ENCODE measurements at regions not wholly inside any gene's neighbourhood (a gene's known extent, or its start where the extent isn't known, plus 50 kb on each side); places are given as distances from the start of the nearest gene placed in this dataset.

DNA sequence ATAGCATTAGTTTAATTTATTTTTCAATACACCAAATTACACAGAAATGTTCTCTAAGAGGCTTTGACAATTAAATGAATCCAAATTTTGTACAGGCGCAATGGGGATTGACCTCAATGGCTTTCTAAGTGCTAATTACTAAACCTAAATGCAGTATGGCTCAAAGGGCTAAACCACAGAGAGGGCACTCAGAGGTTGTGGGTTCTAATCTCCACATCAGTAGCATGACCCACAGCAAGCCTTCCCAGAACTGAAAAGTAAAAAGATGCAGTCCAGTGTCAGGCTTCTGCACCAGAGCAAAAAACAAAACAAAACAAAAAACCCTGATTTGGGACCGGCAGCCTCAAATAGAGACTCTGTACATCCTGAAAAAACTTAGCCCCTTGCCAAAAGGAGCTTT, 579.2 kb upstream of the PKN2 start:
- POLR2A ChIA-PET, result no interaction called here
- H3K9me3 Mint-ChIP-seq, result peaks cover 0 to 6% (median 0%) of the 10 kb centered on the region in 11 donors
- CTCF ChIA-PET, result no interaction called here
- Histone ChIP-seq H3K4me1 (ENCODE audit: control insufficient read depth in 2 of 2, insufficient read depth in 2 of 2, low read length in 2 of 2) (no peaks in the 10 kb centered on the region), H3K4me3 (ENCODE audit: low read length) (no peak overlapping the region), H3K27ac (ENCODE audit: low read depth, low read length) (no peak overlapping the region), H3K9me3 (ENCODE audit: control insufficient read depth in 2 of 3, low read length in 3 of 3) (no peaks in the 10 kb centered on the region), H3K27me3 (ENCODE audit: control insufficient read depth in 2 of 2, insufficient read depth in 2 of 2, low read length in 2 of 2) (no peaks in the 10 kb centered on the region), H3K36me3 (ENCODE audit: control insufficient read depth in 2 of 3, insufficient read depth in 3 of 3, low read length in 3 of 3) (no peaks in the 10 kb centered on the region)
- no peaks in the 10 kb centered on the region for H3K4me1 Mint-ChIP-seq
- no peak for ATAC-seq
- H3K27ac Mint-ChIP-seq, result no peak overlapping the region
- no peak overlapping the region for H3K4me3 Mint-ChIP-seq
- no peaks in the 10 kb centered on the region for H3K36me3 Mint-ChIP-seq
- intact Hi-C loops (cut with micrococcal nuclease), result no loop called here
- H3K27me3 Mint-ChIP-seq, result peaks cover 0 to 14% (median 0%) of the 10 kb centered on the region in 5 donors
- DNase-seq, result no peak

DNA sequence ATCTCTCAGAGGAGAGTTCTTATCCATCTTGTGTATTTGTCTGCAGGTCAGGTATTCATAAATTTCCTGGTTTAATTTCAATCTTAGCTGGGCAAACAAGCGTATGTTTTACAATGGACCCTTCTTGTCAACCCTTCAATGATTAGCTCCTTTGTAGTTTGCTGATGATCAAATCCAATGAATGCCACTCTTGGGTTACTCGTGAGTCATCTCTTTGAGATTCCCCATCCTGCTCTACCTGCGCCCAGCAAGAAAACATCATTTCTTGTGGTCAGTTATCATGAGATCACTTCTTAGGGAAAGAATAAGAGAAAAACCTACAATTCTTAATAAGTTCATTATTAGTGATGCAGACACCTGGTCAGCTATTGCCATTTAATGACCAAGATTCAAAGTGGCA, 572.3 kb upstream of the PKN2 start:
- Histone ChIP-seq H3K4me1 (ENCODE audit: control insufficient read depth in 2 of 2, insufficient read depth in 2 of 2, low read length in 2 of 2) (no peaks in the 10 kb centered on the region), H3K27me3 (ENCODE audit: control insufficient read depth in 2 of 2, insufficient read depth in 2 of 2, low read length in 2 of 2) (no peaks in the 10 kb centered on the region), H3K4me3 (ENCODE audit: low read length) (no peak overlapping the region), H3K27ac (ENCODE audit: low read depth, low read length) (no peak overlapping the region), H3K9me3 (ENCODE audit: control insufficient read depth in 2 of 3, low read length in 3 of 3) (no peaks in the 10 kb centered on the region), H3K36me3 (ENCODE audit: control insufficient read depth in 2 of 3, insufficient read depth in 3 of 3, low read length in 3 of 3) (no peaks in the 10 kb centered on the region)
- DNase-seq, result no peak
- peaks cover 0 to 16% (median 0%) of the 10 kb centered on the region in 5 donors for H3K27me3 Mint-ChIP-seq
- H3K36me3 Mint-ChIP-seq, result no peaks in the 10 kb centered on the region
- H3K4me3 Mint-ChIP-seq, result no peak overlapping the region
- intact Hi-C loops (cut with micrococcal nuclease), result no loop called here
- H3K9me3 Mint-ChIP-seq, result no peaks in the 10 kb centered on the region
- no peak for ATAC-seq
- no peak overlapping the region for H3K27ac Mint-ChIP-seq
- no peaks in the 10 kb centered on the region for H3K4me1 Mint-ChIP-seq
- POLR2A ChIA-PET, result no interaction called here
- CTCF ChIA-PET, result no interaction called here

DNA sequence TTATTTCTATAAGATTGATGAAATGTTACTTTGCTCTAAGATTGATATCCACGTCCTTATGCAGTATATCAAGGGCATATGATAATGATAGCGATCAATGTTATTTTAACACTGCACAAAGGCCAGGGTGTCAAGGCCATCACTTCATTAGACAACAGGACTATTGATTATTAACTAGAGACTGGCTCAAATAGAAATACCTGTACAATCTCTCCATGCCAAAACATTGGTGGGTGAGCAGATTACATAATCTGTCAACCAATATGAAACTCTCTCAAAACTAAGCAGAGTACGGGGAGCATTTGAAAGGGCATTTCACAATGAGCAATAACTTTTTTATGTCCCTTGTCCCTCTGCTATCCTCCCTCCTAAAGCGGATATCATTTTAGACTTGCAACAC, 566.5 kb upstream of the PKN2 start:
- Mint-ChIP-seq H3K4me3 (no peak overlapping the region), H3K27me3 (peaks cover 0 to 3% (median 0%) of the 10 kb centered on the region in 5 donors), H3K9me3 (peaks cover 0 to 2% (median 0%) of the 10 kb centered on the region in 11 donors), H3K36me3 (no peaks in the 10 kb centered on the region), H3K4me1 (no peaks in the 10 kb centered on the region), H3K27ac (no peak overlapping the region)
- ChIA-PET POLR2A (no interaction called here), CTCF (no interaction called here)
- ATAC-seq, result no peak
- H3K36me3 ChIP-seq (ENCODE audit: control insufficient read depth in 2 of 3, insufficient read depth in 3 of 3, low read length in 3 of 3), result no peaks in the 10 kb centered on the region
- H3K27me3 ChIP-seq (ENCODE audit: control insufficient read depth in 2 of 2, insufficient read depth in 2 of 2, low read length in 2 of 2), result no peaks in the 10 kb centered on the region
- DNase-seq, result no peak
- no peak overlapping the region for H3K4me3 ChIP-seq (ENCODE audit: low read length)
- no peaks in the 10 kb centered on the region for H3K4me1 ChIP-seq (ENCODE audit: control insufficient read depth in 2 of 2, insufficient read depth in 2 of 2, low read length in 2 of 2)
- no peaks in the 10 kb centered on the region for H3K9me3 ChIP-seq (ENCODE audit: control insufficient read depth in 2 of 3, low read length in 3 of 3)
- H3K27ac ChIP-seq (ENCODE audit: low read depth, low read length), result no peak overlapping the region
- intact Hi-C loops (cut with micrococcal nuclease), result no loop called here

DNA sequence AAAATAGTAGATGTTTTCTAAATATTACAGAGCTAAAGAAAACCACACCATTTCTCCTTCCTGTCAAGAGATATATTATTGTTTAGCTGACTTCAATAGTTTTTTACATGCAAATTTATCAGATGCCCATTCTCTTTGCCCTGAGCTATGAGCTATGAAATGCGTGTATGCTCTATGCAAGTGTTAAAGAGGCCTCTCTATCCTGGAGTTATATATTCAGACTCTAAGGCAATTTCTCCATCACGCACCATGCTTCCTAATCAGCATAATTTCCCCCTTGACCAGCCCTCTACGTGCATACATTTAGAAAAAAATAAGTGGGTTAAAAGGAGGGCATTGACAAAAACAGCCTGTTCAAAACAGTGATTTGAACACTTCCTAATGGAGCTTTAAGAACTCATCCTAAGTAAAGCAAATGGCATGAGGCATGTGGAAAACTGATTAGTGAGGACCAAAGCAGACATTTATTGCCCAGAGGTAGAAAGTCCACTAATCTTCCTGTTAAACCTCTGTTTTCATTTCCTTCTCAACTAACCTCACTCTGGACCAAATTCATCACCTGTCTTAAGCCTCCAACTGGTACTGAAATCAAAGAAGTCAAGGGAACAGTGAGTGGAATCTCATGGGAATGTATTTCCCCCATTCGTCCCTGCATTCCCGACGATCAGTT, 565.8 kb upstream of the PKN2 start:
- POLR2A ChIA-PET, result no interaction called here
- Mint-ChIP-seq H3K27ac (no peak overlapping the region), H3K36me3 (no peaks in the 10 kb centered on the region)

DNA sequence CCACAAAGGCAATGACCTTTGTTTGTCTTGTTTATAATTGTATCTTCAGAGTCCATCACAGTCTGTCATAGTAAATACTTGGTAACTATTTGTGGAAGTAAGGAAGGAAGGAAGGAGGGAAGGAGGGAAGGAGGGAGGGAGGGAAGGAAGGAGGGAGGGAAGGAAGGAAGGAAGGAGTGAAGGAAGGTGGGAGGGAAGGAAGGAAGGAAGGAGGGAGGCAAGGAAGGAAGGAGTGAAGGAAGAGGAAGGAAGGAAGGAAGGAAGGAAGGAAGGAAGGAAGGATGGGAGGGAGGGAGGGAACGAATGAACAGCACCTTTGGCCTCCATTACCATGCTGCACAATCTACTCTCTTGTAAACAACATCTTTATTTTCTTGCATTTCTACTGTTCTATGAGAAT, 559.5 kb upstream of the PKN2 start:
- Histone ChIP-seq H3K4me3 (ENCODE audit: low read length) (no peak overlapping the region), H3K4me1 (ENCODE audit: control insufficient read depth in 2 of 2, insufficient read depth in 2 of 2, low read length in 2 of 2) (no peaks in the 10 kb centered on the region), H3K27ac (ENCODE audit: low read depth, low read length) (no peak overlapping the region), H3K9me3 (ENCODE audit: control insufficient read depth in 2 of 3, low read length in 3 of 3) (no peaks in the 10 kb centered on the region), H3K36me3 (ENCODE audit: control insufficient read depth in 2 of 3, insufficient read depth in 3 of 3, low read length in 3 of 3) (no peaks in the 10 kb centered on the region), H3K27me3 (ENCODE audit: control insufficient read depth in 2 of 2, insufficient read depth in 2 of 2, low read length in 2 of 2) (no peaks in the 10 kb centered on the region)
- Mint-ChIP-seq H3K4me1 (no peaks in the 10 kb centered on the region), H3K36me3 (peaks cover 0 to 3% (median 0%) of the 10 kb centered on the region in 5 donors), H3K27ac (no peak overlapping the region), H3K27me3 (peaks cover 0 to 14% (median 6%) of the 10 kb centered on the region in 5 donors), H3K9me3 (peaks cover 0 to 5% (median 0%) of the 10 kb centered on the region in 11 donors), H3K4me3 (no peak overlapping the region)
- POLR2A ChIA-PET, result no interaction called here
- CTCF ChIA-PET, result no interaction called here
- intact Hi-C loops (cut with micrococcal nuclease), result no loop called here
- no peak for ATAC-seq
- no peak for DNase-seq

More for the DNA sequence above, 565.8 kb upstream of the PKN2 start:
- no peak overlapping the region for H3K4me3 ChIP-seq (ENCODE audit: low read length)
- no peaks in the 10 kb centered on the region for H3K4me1 Mint-ChIP-seq
- no peak overlapping the region for H3K27ac ChIP-seq (ENCODE audit: low read depth, low read length)
- ATAC-seq (no peak), DNase-seq (no peak)
- no peaks in the 10 kb centered on the region for H3K27me3 ChIP-seq (ENCODE audit: control insufficient read depth in 2 of 2, insufficient read depth in 2 of 2, low read length in 2 of 2)
- no peaks in the 10 kb centered on the region for H3K36me3 ChIP-seq (ENCODE audit: control insufficient read depth in 2 of 3, insufficient read depth in 3 of 3, low read length in 3 of 3)
- no peak overlapping the region for H3K4me3 Mint-ChIP-seq
- intact Hi-C loops (cut with micrococcal nuclease), result no loop called here
- H3K9me3 Mint-ChIP-seq, result peaks cover 0 to 2% (median 0%) of the 10 kb centered on the region in 11 donors
- no peaks in the 10 kb centered on the region for H3K4me1 ChIP-seq (ENCODE audit: control insufficient read depth in 2 of 2, insufficient read depth in 2 of 2, low read length in 2 of 2)
- CTCF ChIA-PET, result no interaction called here
- no peaks in the 10 kb centered on the region for H3K9me3 ChIP-seq (ENCODE audit: control insufficient read depth in 2 of 3, low read length in 3 of 3)
- H3K27me3 Mint-ChIP-seq, result peaks cover 0 to 3% (median 0%) of the 10 kb centered on the region in 5 donors

DNA sequence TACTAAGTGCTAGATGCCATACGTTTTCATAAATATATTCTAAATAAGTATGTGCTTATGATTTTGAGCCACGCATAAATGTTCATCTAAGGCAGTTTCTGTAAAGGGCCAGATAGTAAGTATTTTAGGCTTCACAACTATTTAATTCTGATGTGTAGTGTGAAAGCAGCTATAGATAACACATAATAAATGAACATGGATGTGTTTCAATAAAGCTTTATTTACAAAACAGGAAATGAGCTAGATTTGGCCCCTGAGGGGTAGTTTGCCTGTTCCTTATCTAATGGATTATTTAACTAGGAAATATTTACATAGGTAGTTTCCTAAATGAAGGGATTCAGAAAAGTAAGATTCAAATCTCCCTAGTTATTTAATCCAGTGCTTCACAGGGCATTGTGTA, 557.6 kb upstream of the PKN2 start:
- H3K27me3 ChIP-seq (ENCODE audit: control insufficient read depth in 2 of 2, insufficient read depth in 2 of 2, low read length in 2 of 2), result no peaks in the 10 kb centered on the region
- no peak for DNase-seq
- Mint-ChIP-seq H3K27me3 (peaks cover 0 to 14% (median 6%) of the 10 kb centered on the region in 5 donors), H3K27ac (no peak overlapping the region), H3K36me3 (peaks cover 0 to 3% (median 0%) of the 10 kb centered on the region in 5 donors), H3K4me1 (no peaks in the 10 kb centered on the region), H3K4me3 (no peak overlapping the region), H3K9me3 (peaks cover 0 to 16% (median 0%) of the 10 kb centered on the region in 11 donors)
- ChIA-PET CTCF (no interaction called here), POLR2A (no interaction called here)
- no peak overlapping the region for H3K4me3 ChIP-seq (ENCODE audit: low read length)
- no peaks in the 10 kb centered on the region for H3K4me1 ChIP-seq (ENCODE audit: control insufficient read depth in 2 of 2, insufficient read depth in 2 of 2, low read length in 2 of 2)
- no peak for ATAC-seq
- intact Hi-C loops (cut with micrococcal nuclease), result no loop called here
- H3K9me3 ChIP-seq (ENCODE audit: control insufficient read depth in 2 of 3, low read length in 3 of 3), result no peaks in the 10 kb centered on the region
- no peak overlapping the region for H3K27ac ChIP-seq (ENCODE audit: low read depth, low read length)
- no peaks in the 10 kb centered on the region for H3K36me3 ChIP-seq (ENCODE audit: control insufficient read depth in 2 of 3, insufficient read depth in 3 of 3, low read length in 3 of 3)

DNA sequence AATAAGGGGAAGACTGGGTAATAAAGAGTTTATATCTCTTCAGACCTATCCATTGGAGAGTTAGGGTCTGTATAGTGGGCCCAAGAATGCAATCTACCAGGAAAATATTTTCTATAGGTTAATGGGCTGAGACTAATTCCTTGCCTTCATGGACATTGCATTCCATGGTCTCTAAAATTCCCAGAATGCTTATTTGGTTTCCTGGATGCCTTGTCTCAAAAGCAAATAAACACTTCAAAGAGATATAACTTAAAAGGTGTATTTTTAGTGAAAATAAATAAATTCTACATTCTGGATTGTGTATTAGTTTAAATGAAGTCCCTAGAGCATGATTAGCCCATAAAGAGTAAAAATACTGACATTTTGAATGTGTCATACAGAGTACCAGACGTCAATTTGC, 550.1 kb upstream of the PKN2 start:
- ATAC-seq, result no peak
- no peak for DNase-seq
- CTCF ChIA-PET, result no interaction called here
- Mint-ChIP-seq H3K27me3 (peaks cover 0 to 4% (median 0%) of the 10 kb centered on the region in 5 donors), H3K4me3 (no peak overlapping the region), H3K36me3 (no peaks in the 10 kb centered on the region), H3K9me3 (peaks cover 0 to 18% (median 0%) of the 10 kb centered on the region in 11 donors), H3K27ac (no peak overlapping the region), H3K4me1 (peaks cover 0 to 1% (median 0%) of the 10 kb centered on the region in 7 donors)
- no peaks in the 10 kb centered on the region for H3K36me3 ChIP-seq (ENCODE audit: control insufficient read depth in 2 of 3, insufficient read depth in 3 of 3, low read length in 3 of 3)
- no peaks in the 10 kb centered on the region for H3K9me3 ChIP-seq (ENCODE audit: control insufficient read depth in 2 of 3, low read length in 3 of 3)
- H3K4me1 ChIP-seq (ENCODE audit: control insufficient read depth in 2 of 2, insufficient read depth in 2 of 2, low read length in 2 of 2), result no peaks in the 10 kb centered on the region
- POLR2A ChIA-PET, result no interaction called here
- no peak overlapping the region for H3K4me3 ChIP-seq (ENCODE audit: low read length)
- H3K27me3 ChIP-seq (ENCODE audit: control insufficient read depth in 2 of 2, insufficient read depth in 2 of 2, low read length in 2 of 2), result no peaks in the 10 kb centered on the region
- intact Hi-C loops (cut with micrococcal nuclease), result no loop called here
- no peak overlapping the region for H3K27ac ChIP-seq (ENCODE audit: low read depth, low read length)
